HFF-Myc (cell line): ENCODE measurements at regions not wholly inside any gene's neighbourhood (a gene's known extent, or its start where the extent isn't known, plus 50 kb on each side); places are given as distances from the start of the nearest gene placed in this dataset.

Experiments used
- DNase-seq: peaks from one replicate; pipeline ENCODE4 v3.0.0-alpha.2; 2011; ENCODE audit warnings: low read depth; ENCODE audit errors: extremely low read depth
- H3K4me3 ChIP-seq: replicated peaks from 2 replicates; pipeline ENCODE4 v1.5.1; 2011; ENCODE audit warnings: low read depth, mild to moderate bottlenecking, control low read depth, low read length
- TF ChIP-seq, protein P1 (sequence below): IDR thresholded peaks from 2 replicates; pipeline ENCODE4 v1.5.1; 2012; ENCODE audit warnings: mild to moderate bottlenecking, low read depth, low read length, control low read depth; ENCODE audit errors: missing control alignments

DNA sequence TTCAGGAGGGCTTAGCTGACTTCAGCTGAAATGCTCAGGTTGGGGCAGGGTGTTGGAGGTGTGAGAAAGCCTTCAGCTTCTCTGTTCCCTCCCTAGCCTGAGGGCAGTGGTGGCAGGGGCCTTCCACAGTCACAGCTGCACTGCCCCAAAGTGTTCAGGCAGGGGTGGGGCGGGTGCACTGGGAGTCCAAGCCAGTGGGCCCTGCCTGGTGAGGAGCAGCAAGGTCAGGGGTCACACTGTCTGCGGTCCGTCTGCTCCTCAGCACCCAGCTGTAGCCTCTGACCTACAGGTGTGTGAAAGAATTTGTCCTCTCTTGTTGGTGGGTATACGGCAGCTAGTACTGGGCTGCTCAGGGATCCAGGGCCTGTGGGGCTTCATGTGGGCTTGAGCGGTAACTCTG is 490.4 kb upstream of the NCAM2 start:
- no peak overlapping the region for H3K4me3 ChIP-seq
- TF ChIP-seq, protein P1, sequence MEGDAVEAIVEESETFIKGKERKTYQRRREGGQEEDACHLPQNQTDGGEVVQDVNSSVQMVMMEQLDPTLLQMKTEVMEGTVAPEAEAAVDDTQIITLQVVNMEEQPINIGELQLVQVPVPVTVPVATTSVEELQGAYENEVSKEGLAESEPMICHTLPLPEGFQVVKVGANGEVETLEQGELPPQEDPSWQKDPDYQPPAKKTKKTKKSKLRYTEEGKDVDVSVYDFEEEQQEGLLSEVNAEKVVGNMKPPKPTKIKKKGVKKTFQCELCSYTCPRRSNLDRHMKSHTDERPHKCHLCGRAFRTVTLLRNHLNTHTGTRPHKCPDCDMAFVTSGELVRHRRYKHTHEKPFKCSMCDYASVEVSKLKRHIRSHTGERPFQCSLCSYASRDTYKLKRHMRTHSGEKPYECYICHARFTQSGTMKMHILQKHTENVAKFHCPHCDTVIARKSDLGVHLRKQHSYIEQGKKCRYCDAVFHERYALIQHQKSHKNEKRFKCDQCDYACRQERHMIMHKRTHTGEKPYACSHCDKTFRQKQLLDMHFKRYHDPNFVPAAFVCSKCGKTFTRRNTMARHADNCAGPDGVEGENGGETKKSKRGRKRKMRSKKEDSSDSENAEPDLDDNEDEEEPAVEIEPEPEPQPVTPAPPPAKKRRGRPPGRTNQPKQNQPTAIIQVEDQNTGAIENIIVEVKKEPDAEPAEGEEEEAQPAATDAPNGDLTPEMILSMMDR = no peak
- no peak for DNase-seq

DNA sequence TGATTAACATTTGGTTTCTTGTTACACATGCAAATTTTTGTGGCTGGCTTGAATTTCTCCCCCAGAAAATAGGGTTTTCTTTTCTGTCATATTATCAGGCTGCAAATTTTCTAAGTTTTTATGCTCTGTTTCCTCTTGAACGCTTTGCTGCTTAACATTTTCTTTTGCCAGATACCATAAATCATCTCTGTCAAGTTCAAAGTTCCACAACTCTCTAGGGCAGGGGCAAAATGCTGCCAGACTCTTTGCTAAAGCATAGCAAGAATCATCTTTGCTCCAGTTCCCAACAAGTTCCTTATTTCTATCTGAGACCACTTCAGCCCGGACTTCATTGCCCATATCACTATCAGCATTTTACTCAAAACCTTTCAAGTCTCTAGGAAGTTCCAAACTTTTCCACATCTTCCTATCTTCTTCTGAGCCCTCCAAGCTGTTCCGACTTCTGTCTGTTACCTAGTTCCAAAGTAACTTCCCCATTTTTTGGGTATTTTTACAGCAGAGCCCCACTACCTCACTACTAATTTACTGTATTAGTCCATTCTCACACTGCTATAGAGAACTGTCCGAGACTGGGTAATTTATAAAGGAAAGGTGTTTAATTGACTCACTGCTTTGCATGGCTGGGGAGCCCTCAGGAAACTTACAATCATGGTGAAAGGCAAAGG is 486.9 kb upstream of the NCAM2 start:
- H3K4me3 ChIP-seq = no peak overlapping the region
- TF ChIP-seq, protein P1 = no peak
- no peak for DNase-seq

DNA sequence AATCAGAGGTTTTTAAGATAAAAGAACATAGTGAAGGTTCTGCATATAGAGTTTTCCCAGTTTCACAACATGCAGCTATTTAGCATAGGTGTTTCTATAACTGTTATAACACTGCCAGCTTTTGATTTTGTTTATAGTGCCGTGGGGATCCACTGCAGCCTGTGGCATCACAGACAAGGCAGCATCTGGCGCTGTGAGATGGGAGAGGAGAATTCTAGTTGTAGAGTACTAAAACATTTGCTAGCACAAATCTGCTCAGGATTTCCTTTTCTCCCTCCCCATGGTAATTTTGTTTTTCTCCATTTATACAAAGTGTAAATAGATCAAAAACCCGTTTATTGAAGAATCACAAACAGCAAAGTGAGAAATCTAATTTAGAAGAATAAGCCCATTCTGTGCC is 482.8 kb upstream of the NCAM2 start:
- DNase-seq = no peak
- TF ChIP-seq, protein P1 = no peak
- H3K4me3 ChIP-seq = no peak overlapping the region

DNA sequence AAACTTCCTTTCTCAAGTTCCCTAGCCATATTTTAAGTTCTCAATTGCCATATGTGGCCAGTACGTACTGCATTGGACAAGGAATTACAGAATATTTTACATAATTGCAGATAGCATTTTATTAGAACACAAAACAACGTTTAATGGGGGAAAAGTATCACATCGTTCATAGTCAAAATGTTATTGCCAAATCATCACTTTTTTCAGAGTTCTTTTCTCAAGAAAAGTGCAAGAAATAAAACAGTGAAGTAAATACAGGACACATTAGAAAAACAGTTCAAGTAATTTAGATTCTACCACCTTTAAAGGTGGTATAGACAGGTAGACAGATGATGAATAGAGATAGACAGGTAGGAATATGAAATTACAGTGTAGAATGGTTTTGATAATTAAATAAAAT is 479.1 kb upstream of the NCAM2 start:
- no peak overlapping the region for H3K4me3 ChIP-seq
- no peak for DNase-seq
- TF ChIP-seq, protein P1 = no peak

DNA sequence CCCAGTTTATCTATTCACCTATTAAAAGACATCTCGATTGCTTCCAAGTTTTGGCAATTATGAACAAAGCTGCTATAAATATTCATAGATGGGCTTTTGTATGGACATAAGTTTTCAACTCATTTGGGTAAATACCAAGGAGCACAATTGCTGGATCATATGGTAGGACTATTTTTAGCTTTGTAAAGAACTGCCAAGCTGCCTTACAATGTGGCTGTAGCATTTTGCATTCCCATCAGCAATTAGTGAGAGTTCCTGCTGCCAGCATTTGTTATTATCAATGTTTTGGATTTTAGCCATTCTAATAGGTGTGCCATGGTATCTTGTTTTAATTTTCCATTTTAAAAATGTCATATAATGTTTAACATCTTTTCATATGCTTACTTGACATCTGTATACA is 475.6 kb upstream of the NCAM2 start:
- TF ChIP-seq, protein P1 = no peak
- DNase-seq = no peak
- H3K4me3 ChIP-seq = no peak overlapping the region

DNA sequence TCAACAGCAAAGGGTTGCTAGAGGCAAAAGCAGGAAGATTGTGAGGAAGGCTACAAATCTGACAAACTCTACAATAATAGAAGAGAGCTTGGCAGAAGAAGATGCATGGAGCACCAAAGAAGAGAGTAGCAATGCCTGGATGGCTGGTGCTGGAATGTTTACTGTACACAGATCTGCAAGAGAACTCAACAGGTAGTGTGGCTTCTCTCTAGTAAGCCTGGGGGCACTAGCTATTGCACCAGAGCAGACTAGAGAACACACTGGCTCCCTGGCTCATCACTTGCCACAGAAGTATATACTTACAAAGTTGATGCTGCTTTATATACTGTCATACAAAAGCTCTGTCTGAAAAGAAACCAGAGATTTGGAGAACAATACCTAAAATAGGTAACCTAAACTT is 475.0 kb upstream of the NCAM2 start:
- H3K4me3 ChIP-seq = no peak overlapping the region
- TF ChIP-seq, protein P1 = no peak
- no peak for DNase-seq
